ENCODE measurements at regions not wholly inside any gene's neighbourhood (a gene's known extent, or its start where the extent isn't known, plus 50 kb on each side); places are given as distances from the start of the nearest gene placed in this dataset.

DNA sequence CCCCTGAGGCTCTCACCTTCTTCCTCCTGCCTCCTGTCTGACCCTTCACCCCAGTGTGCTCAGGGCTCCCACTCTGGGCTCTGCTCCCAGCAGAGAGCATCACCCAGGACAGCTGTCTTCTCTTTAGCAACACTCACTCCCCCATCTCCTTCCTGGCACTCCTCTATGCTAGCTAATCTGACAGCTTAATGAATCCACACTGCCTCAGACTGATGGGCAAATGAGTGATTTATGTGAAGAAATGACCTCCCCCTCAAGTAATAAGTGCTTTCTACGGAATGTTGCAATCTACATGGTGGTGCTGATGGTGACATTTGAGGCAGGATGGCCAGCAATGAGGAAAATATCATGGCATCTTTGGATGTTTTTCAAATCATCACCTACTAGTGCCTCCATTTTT, 83.6 kb downstream of the LSM3 start:
- Histone ChIP-seq H3K9ac (ENCODE audit: low read depth, low read length) (no peak overlapping the region), H3K18ac (ENCODE audit: low read depth, low read length) (no peak overlapping the region), H3K4me3 (ENCODE audit: insufficient read depth, low read depth, low read length) (no peak overlapping the region), H2AK5ac (ENCODE audit: low read depth, low read length) (peak overlapping the region; percentile 7; the same call in 1 of the 2 replicates), H3K4ac (ENCODE audit: low read depth, low read length) (peak overlapping the region; percentile 18; the same call in 1 of the 2 replicates), H3K27ac (ENCODE audit: insufficient read depth, low read length) (no peak overlapping the region), H2BK15ac (ENCODE audit: low read depth, low read length) (no peak overlapping the region; the same call in 2 of the 3 replicates), H3K14ac (replicated peaks; ENCODE audit: low read depth, low read length) (no peak overlapping the region), H4K5ac (ENCODE audit: low read depth, low read length) (no peak overlapping the region), H2BK5ac (ENCODE audit: low read depth, low read length, poor library complexity, severe bottlenecking) (no peak overlapping the region), H4K91ac (ENCODE audit: insufficient read depth, low read depth, low read length) (peak overlapping the region; percentile 8), H4K20me1 (ENCODE audit: insufficient read depth, low read length) (no peaks in the 10 kb centered on the region), H3K4me1 (ENCODE audit: control insufficient read depth, insufficient read depth, low read length) (peaks cover 28% of the 10 kb centered on the region), H3K79me1 (ENCODE audit: low read depth in 1 of 2, low read length in 2 of 2) (no peaks in the 10 kb centered on the region), H3K9me1 (ENCODE audit: insufficient read depth, low read length) (peaks cover 4% of the 10 kb centered on the region), H2AK9ac (replicated peaks; ENCODE audit: low read depth, low read length, poor library complexity) (no peak overlapping the region), H4K8ac (ENCODE audit: low read depth in 2 of 2, low read length in 2 of 2) (no peak overlapping the region), H2AFZ (replicated peaks; ENCODE audit: low read length, poor library complexity) (no peak overlapping the region), H2BK120ac (ENCODE audit: low read depth, low read length) (peak overlapping the region; percentile 16), H3K9me3 (ENCODE audit: control insufficient read depth, insufficient read depth, low read length) (no peaks in the 10 kb centered on the region), H3K56ac (ENCODE audit: extremely low read depth, insufficient read depth, low read length) (no peak overlapping the region), H3K4me2 (ENCODE audit: low read depth, low read length) (no peak overlapping the region), H3K23ac (ENCODE audit: low read depth, low read length) (no peak overlapping the region), H3K36me3 (ENCODE audit: control insufficient read depth, insufficient read depth, low read length) (no peaks in the 10 kb centered on the region), H3K27me3 (ENCODE audit: control insufficient read depth, insufficient read depth, low read length) (no peaks in the 10 kb centered on the region), H2BK20ac (ENCODE audit: low read depth, low read length) (peak overlapping the region; percentile 14; the same call in 1 of the 2 replicates)
- in situ Hi-C loops (cut with MboI; ENCODE audit: low sequenced_read_pairs) (loop anchor here (5.0 kb wide), 1 partner anchor 200 kb away; no protein-coding TSS in a partner anchor), dilution Hi-C loops (cut with HindIII; ENCODE audit: low sequenced_read_pairs, unreplicated experiment) (no loop called here), intact Hi-C loops (cut with micrococcal nuclease) (no loop called here)
- CTCF ChIA-PET, result interaction anchor here (0.9 to 4.4 kb wide), 6 partner anchors 31 to 206 kb away, joined by 3 to 28 read pairs (median 4); no protein-coding TSS in a partner anchor
- no TSS peak for BruUV-seq (replicated peaks)
- POLR2A ChIA-PET (ENCODE audit: unreplicated experiment), result no interaction called here
- no CpG with 5 or more reads among the region's 1 CpG for WGBS, 2 experiments (ENCODE audit: extremely low coverage in 2 of 2, insufficient read length in 1 of 2)
- ATAC-seq (ENCODE audit: low read depth), result no peak
- TF ChIP-seq, protein P1, sequence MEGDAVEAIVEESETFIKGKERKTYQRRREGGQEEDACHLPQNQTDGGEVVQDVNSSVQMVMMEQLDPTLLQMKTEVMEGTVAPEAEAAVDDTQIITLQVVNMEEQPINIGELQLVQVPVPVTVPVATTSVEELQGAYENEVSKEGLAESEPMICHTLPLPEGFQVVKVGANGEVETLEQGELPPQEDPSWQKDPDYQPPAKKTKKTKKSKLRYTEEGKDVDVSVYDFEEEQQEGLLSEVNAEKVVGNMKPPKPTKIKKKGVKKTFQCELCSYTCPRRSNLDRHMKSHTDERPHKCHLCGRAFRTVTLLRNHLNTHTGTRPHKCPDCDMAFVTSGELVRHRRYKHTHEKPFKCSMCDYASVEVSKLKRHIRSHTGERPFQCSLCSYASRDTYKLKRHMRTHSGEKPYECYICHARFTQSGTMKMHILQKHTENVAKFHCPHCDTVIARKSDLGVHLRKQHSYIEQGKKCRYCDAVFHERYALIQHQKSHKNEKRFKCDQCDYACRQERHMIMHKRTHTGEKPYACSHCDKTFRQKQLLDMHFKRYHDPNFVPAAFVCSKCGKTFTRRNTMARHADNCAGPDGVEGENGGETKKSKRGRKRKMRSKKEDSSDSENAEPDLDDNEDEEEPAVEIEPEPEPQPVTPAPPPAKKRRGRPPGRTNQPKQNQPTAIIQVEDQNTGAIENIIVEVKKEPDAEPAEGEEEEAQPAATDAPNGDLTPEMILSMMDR (conservative IDR thresholded peaks at IDR 0.05; ENCODE audit: low read depth, low read length), result no peak
- peak; percentile 57; the same call in 1 of the 2 replicates for TF ChIP-seq CEBPB (IDR thresholded peaks at IDR 0.05; ENCODE audit: low read depth, low read length)
- DNase-seq, result no peak
